ENCODE measurements at regions not wholly inside any gene's neighbourhood (a gene's known extent, or its start where the extent isn't known, plus 50 kb on each side); places are given as distances from the start of the nearest gene placed in this dataset.

DNA sequence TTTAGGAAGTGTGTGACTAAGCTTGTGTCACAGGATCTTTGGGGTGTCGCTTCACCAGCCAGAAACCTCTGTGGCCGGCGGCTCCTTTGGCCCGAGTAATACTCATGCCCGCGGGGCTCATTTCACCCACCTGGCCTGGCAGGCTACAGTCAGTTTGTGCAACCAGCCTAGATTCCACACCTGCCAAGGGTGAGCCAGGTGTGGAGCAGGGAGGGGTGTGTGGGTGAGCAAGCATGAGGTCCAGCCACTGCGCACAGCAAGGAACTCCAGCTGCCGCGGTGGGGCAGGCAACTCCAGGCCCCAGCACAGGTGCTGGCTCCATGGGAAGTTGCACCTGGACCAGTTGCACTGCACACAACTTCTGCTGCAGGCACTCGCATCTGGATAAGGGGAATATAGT lies 462.3 kb upstream of the LRFN5 start:
- no peak for FAIRE-seq
- DNase-seq (ENCODE audit: extremely low spot score, insufficient read length, low read depth) = no peak

GRCh38 chr14:41137741-41138140 lies 468.9 kb upstream of the LRFN5 start:
- no peak for DNase-seq (ENCODE audit: extremely low spot score, insufficient read length, low read depth)
- FAIRE-seq = no peak

DNA sequence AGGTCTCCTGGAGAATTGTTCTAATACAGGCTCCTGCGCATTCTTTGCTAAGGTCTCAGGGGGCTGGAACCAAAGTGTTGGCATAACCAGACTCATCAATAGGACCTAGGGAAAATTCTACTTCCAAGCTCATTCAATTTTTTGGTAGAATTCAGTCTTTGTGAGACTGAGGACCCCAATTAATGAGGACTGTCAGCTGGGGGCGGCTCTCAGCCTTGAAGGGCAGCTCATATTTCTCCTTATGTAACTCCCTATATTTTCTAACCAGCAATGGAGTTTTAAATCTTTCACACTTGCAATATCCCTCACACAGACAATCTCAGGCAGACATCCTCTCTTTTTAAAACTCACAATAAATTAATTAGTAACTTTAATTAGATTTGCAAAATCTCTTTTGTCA lies 476.4 kb upstream of the LRFN5 start:
- no peak for DNase-seq (ENCODE audit: extremely low spot score, insufficient read length, low read depth)
- FAIRE-seq = no peak

DNA sequence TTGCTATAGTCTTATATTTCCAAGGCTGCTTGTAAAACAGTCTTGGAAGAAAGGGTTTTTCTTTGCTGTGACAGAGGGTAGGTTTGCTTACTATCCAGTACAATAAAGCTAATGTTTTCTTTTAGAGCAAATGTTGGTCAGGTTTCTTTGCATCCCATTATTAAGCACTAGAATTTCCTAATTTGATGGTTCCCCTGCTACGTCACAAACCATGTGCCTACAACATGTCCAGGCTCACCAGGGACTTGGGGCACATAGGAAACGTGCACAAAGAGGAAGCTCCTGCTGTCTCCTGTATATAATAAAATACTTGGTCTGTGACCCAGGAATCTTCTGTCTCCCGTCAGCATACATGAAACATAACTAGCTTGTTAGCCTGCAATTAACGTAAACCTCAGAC lies 486.3 kb upstream of the LRFN5 start:
- no peak for FAIRE-seq
- no peak for DNase-seq (ENCODE audit: extremely low spot score, insufficient read length, low read depth)

DNA sequence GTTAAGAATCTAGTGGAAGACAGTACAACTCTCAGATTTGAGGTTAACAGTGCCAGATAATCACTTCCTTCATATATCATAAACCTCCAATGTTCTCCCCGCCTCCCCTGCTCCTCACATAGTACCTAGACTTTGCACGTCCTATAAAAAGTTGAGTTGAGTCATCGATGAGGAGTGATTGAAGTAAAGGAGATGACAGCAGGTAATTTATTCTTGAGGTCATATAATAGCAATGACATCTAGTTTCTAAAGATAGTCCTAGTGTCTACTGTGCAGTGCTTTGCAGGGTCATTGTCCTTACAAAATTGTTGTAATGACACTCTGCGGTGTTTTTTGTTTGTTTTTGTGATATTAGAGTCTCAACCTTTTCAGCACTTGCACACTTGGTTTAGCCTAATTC lies 510.5 kb upstream of the LRFN5 start:
- no peak for FAIRE-seq
- no peak for DNase-seq (ENCODE audit: extremely low spot score, insufficient read length, low read depth)

DNA sequence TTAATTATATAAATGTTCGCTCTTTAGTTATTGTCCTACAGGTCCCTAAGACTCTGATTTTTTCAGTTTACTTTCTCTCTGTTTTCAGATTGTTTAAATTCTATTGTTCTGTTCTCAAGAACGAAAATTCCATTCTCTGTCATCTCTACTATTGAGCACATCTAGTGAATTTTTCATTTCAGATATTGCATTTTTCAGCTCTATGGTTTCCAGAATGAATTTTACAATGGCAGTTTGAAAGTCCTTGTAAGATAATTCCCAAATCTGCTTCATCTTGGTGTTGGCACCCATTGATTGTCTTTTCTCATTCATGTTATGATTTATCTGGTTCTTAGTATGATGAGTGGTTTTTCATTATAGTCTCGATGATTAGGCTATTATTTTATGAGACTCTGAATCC lies 519.6 kb upstream of the LRFN5 start:
- DNase-seq (ENCODE audit: extremely low spot score, insufficient read length, low read depth) (no peak), FAIRE-seq (no peak)

DNA sequence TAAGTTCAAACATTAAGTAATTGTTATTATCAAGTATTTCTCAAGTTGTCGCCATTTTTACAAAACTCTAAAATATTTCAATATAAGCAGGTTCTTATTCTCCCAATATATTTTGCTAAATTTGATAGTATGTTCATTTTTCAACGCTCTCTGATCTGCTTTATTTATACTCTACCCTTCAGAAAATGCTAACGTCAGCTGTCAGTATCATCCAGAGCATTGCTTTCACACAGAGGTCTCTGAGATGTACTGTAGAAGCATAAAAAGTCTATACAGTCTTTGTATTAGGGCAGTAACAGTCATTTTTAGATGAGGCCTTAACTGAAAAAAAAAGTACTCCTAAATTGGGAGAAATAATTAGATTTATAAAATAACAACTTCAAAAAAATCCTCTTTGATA lies 533.1 kb upstream of the LRFN5 start:
- DNase-seq (ENCODE audit: extremely low spot score, insufficient read length, low read depth) (no peak), FAIRE-seq (no peak)

DNA sequence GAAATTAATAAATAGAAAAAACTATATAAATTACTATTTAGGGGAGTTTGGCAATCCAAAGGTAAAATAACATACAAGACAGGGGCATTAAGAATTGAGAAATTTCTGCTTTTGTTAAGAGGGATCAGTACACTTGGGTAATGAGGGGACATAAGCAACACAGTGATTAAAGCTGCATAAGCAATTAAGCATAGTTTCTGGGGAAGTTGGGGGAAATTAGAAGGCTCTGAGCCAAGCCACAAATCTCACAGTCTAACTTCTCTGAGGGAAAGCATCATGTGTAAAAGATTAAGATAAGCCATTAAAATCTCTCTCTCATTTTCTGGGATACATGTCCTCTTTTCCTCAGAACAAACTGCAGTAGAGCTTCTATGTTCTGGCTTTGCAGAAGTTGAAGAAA lies 533.9 kb upstream of the LRFN5 start:
- FAIRE-seq = no peak
- no peak for DNase-seq (ENCODE audit: extremely low spot score, insufficient read length, low read depth)

DNA sequence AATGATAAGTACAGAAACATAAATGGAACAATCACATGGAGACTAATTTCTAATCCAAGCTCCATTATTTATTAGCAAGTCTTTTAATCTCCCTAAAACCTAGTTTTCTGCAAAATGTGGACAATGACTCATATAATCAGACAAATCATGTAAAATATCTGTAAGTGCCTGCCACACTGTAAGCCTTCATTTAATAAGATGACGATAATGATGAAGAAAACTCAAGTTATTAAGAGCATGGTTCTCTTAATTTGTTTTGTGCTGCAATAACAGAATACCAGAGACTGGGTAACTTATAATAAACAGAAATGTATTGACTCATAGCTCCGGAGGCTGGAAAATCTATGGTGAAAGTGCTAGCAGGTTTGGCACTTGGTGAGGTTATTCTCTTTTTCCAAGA lies 535.3 kb upstream of the LRFN5 start:
- FAIRE-seq = no peak

DNA sequence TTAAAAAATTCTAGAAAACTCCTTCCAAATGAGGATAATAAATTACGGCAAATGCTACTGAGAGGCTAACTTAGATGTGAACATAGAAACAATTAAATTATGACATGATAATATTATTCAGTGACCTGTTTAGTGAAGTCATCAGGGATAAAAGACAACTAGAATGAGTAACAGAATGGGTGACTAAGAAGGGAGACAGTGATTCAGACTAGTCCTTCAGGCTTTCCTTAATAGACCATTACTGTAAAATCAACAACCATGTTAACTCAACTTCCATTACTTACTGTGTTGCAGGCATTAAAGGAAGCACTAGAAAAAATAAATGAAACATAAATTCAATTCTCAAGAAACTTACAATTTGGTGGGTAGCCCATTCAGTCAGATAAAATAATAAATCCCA lies 543.9 kb upstream of the LRFN5 start:
- DNase-seq (ENCODE audit: extremely low spot score, insufficient read length, low read depth) (no peak), FAIRE-seq (no peak)

More for the DNA sequence above, 535.3 kb upstream of the LRFN5 start:
- DNase-seq (ENCODE audit: extremely low spot score, insufficient read length, low read depth) = no peak

DNA sequence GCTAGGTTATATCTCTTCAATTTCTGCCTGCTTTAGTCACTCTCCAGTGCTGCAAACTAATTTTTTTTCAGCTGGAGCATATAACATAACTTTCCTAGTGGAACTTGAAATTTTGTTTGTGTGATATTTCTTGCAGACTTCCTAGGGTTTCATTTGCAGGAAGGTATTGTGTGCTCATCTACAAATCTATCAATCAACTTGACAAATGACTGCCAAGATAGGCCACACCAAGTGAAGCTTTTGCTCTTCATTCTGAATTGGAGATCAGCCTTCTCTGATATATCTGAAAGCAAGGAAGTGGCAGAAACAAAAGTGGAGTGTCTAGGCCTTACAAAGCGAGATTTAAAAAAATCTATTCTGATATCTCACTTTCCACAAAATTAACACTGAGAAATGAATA lies 551.1 kb upstream of the LRFN5 start:
- DNase-seq (ENCODE audit: extremely low spot score, insufficient read length, low read depth) (no peak), FAIRE-seq (no peak)

GRCh38 chr14:41051801-41052200 lies 554.9 kb upstream of the LRFN5 start:
- FAIRE-seq = no peak
- DNase-seq (ENCODE audit: extremely low spot score, insufficient read length, low read depth) = no peak

GRCh38 chr14:41047763-41048162 lies 558.9 kb upstream of the LRFN5 start:
- FAIRE-seq (no peak), DNase-seq (ENCODE audit: extremely low spot score, insufficient read length, low read depth) (no peak)

GRCh38 chr14:41037388-41037787 lies 569.3 kb upstream of the LRFN5 start:
- FAIRE-seq = no peak
- DNase-seq (ENCODE audit: extremely low spot score, insufficient read length, low read depth) = no peak

GRCh38 chr14:41034969-41035368 lies 571.7 kb upstream of the LRFN5 start:
- FAIRE-seq (no peak), DNase-seq (ENCODE audit: extremely low spot score, insufficient read length, low read depth) (no peak)

DNA sequence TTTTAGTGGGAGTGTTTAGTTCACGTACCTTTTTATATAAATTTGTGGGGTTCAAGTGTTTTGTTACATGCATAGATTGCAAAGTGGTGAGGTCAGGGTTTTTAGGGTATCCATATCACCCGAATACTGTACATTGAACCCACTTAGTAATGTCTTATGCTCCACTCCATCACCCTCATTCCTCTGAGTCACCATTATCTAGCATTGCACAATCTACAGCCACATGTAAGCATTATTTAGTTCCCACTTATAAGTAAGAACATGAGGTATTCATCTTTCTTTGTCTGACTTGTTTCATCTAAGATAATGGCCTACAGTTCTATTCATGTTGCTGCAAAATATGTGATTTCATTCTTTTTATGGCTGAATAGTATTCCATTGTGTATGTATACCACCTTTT lies 583.7 kb upstream of the LRFN5 start:
- no peak for DNase-seq (ENCODE audit: extremely low spot score, insufficient read length, low read depth)
- no peak for FAIRE-seq

DNA sequence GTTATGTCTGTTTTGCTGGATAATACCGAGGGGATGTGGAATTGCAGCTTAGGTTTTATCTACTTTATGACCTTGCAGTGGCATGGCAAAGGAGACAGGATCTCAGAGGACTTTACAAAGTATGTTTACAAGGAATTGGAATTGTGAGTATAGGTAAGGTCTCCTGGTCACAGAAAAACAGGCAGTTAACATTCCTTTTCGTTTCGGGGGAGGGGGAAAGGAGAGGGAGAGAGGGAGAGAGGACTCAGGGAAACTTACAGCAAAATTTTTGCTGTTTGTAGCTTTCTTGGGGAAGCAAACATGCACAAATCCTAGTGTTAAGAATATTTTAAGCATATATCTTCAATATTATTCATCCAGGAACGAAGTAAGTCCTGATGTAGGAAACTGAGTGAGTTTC lies 590.5 kb upstream of the LRFN5 start:
- DNase-seq (ENCODE audit: extremely low spot score, insufficient read length, low read depth) = no peak
- no peak for FAIRE-seq

DNA sequence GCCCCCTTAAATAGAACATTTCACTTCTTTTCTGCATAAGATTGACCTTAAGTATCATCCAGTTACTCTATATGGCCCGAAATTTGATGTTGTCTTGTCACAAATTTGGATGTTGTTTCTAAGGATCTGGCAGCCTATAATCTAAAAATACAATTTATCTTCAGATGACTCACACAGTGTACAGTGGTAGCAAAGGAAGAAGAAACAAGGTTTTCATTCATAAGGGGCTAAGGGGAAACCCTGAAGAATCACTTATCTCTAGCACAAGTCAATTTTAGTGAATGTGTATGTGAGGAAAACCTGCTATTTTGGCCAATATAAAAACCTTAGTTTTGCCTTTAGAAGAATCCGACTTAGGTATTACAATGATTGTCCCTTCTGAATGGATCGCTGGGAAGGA lies 606.3 kb upstream of the LRFN5 start:
- DNase-seq (ENCODE audit: extremely low spot score, insufficient read length, low read depth) (no peak), FAIRE-seq (no peak)

- DNase-seq (ENCODE audit: extremely low spot score, insufficient read length, low read depth) (no peak), FAIRE-seq (no peak)
Observed at GRCh38 chr14:40989260-40989659, 617.4 kb upstream of the LRFN5 start.

GRCh38 chr14:40987481-40987880 lies 619.2 kb upstream of the LRFN5 start:
- FAIRE-seq (no peak), DNase-seq (ENCODE audit: extremely low spot score, insufficient read length, low read depth) (no peak)

GRCh38 chr14:40986655-40987054 lies 620.0 kb upstream of the LRFN5 start:
- FAIRE-seq (no peak), DNase-seq (ENCODE audit: extremely low spot score, insufficient read length, low read depth) (no peak)

- FAIRE-seq = no peak
- no peak for DNase-seq (ENCODE audit: extremely low spot score, insufficient read length, low read depth)
Observed at GRCh38 chr14:40985584-40985983, 621.1 kb upstream of the LRFN5 start.

GRCh38 chr14:40983604-40984003 lies 623.1 kb upstream of the LRFN5 start:
- FAIRE-seq (no peak), DNase-seq (ENCODE audit: extremely low spot score, insufficient read length, low read depth) (no peak)
